NCI-H1417 treated with DMSO at 0.1 percent for 48 hours (cell line): ENCODE measurements at regions not wholly inside any gene's neighbourhood (a gene's known extent, or its start where the extent isn't known, plus 50 kb on each side); places are given as distances from the start of the nearest gene placed in this dataset.

Source experiments
- DNase-seq: peaks from one replicate; lab custom pipeline; 2025; lab: John Stamatoyannopoulos, UW

DNA sequence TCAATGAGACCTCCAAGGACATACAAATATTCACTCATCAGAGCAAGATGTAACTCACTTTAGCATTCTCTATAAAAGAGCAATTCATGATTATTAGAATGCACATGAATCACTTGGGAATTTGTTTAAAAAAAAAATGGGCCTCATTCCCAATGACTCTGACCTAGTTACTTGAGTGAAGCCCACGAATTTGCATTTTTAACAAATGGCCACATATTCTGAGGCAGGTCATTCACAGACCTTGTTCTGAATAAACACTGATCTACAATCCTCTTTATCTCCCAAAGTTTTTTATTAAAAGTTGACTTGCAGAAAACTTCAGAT lies 255.1 kb upstream of the VEGFC start:
- DNase-seq = no peak

DNA sequence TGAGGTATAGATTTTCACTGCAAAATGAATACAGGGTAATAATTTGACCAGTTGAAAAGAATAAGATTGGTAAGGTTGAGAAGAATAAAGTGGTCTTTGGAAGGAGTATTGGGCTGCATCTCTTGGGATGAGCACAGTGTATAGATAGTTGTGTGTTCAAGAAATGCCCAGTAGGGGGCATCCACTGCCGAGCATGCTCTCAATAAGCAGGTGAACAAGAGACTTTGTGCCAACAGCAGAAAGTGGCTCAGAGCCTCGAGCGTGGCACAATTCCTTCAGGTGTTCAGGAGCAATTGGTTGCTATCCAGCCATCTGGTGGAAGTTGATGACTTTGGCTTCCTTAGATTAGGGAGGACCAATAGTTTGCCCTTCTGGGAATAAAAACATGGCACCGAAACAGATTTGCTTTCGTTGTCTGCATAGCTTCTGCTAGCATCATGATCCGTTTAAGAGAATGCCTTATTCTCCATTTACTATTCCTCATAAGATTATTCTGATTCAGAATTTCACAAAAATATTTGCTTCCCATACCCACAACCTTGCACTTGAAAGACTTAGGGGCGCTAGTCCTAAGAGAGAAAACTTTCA lies 258.1 kb upstream of the NEIL3 start:
- no peak for DNase-seq

DNA sequence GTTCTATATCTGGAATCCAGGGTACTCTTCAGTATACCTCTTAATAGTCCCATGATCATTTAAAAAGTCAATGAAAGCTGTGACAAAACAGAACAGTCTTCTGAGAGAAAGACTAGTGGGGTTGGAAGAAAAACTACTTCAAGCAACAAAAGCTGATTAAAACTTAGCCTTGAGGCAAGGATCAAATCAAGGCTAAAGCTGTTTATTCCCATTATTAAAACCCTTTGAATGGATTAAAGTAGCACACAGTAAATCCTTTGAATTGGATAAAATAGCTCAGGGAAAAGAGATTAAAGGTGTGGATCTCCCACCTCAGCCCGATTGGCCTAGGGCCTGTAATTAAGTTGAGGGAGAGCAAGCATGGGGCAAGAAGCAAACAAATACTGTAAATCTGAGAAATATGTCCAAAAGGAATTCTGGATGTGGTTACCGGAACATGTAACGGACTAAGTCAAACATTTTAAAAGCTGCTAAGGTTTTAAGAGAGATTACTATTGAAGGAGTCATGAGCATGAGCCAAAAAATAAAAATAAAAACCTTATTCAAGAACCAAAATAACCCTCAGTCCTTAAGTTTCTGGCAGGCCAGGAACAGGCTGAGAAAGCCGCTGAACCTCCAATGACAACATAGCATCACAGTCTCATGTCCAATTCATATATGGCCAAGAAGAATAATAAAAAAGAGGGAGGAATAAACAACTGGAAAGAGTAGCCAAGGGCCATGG lies 257.3 kb upstream of the NEIL3 start:
- DNase-seq = no peak

DNA sequence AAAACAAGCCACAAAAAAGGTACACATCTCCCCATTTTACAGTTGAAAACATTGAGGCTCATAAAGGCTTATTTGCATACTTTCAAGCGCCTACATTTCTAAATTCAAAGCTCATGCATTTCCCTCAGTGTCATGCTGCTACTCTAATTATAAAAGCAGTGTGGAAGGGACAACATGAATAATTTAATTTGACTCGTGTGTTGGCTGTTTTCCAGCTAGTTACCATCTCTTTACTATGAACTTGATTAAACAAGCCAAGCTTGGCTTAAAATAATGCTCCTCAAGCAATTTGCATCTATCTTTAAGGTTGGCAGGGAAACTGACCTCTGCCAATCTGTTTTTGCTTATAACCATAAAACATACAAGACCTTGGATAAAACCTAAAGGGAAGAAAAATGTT lies 252.5 kb upstream of the NEIL3 start:
- no peak for DNase-seq

DNA sequence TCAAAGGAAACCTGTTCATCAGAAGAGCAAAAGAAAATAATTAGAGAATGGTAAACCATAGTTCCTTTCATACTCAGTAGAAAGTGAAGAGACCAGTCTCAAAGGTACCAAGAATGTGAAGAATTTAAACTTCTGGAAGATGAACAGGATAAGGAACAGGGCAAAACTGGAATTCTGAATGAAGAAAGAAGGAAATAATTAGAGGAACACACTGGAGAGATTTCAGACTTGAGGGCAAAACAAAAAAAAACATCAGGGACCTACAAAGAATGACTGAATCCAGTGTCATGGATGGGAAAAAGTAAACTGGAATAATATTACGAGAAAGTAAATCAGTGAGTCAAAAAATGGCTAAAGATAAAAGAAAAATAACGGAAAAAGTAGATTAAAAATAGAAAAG lies 245.6 kb upstream of the NEIL3 start:
- no peak for DNase-seq

DNA sequence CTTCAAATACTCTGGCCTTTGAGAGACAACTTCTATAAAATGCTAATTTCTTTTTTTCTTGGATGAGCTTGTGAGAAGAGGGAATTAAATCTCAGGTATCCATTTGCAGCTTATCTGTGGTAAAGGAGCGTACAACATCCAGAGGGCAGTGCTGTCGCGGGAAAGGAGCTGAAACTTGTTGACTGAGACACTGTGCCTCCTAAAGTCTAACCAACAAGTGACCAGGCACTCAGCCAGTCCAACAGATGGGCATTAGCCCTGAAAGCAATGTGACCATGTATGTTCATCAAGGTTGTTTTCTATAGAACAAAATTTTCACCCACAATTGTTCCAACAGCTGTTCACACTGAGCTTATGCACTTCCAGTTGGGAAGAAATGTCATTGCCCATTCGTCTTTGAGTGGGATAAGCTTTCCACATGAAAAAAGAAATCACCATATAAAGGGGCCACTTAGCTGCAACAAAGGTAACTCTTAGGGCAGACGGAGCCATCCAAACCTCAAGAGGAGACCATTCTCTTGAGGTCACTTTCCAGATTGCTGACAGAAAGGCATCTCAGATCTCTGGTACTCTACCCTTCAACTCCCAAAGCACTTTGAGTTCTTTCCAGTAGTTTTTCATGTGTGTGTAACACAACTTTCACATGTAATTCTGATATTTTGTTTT lies 244.8 kb upstream of the NEIL3 start:
- DNase-seq = no peak

DNA sequence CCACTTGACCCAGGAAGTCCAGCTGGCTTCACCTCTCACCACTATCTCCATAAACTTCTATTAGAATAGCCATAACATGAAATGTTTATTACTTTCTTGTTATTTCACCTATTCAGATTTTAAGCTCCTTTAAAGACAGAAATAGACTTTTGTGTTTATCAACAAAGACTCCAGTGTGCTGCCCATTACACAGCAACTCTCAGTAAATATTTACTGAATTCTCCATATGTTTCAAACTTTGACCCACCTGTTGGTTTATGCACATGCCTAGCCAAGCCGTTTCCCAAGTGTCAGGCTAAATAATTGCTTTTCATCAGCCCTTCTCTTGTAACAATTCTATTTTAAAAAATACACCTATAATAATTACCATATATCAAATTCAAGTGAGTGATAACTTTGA lies 242.9 kb upstream of the NEIL3 start:
- no peak for DNase-seq

DNA sequence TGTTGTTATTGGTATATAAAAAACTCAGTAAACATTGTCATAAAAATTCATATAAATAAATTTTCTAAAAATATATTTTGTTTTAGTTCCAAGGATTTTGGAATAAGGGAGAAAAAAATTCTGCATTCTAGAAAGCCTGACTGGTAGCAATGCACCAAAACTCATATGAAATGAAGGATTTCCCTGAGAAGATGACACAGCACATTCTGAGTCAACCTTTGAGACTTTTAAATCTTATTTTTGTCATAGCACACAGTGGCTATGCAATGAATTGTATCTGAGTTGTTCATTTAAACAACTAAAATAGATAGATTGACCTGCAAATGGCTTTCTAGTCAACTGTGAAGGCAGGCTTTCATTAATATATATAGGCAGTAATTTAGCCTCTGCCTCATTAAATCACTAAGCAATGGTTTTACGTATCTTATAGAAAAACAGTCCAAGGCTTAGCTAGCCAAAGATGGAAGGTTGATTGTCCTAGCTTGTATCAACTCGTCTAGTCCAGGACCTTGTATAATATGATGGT lies 239.1 kb upstream of the NEIL3 start:
- no peak for DNase-seq

DNA sequence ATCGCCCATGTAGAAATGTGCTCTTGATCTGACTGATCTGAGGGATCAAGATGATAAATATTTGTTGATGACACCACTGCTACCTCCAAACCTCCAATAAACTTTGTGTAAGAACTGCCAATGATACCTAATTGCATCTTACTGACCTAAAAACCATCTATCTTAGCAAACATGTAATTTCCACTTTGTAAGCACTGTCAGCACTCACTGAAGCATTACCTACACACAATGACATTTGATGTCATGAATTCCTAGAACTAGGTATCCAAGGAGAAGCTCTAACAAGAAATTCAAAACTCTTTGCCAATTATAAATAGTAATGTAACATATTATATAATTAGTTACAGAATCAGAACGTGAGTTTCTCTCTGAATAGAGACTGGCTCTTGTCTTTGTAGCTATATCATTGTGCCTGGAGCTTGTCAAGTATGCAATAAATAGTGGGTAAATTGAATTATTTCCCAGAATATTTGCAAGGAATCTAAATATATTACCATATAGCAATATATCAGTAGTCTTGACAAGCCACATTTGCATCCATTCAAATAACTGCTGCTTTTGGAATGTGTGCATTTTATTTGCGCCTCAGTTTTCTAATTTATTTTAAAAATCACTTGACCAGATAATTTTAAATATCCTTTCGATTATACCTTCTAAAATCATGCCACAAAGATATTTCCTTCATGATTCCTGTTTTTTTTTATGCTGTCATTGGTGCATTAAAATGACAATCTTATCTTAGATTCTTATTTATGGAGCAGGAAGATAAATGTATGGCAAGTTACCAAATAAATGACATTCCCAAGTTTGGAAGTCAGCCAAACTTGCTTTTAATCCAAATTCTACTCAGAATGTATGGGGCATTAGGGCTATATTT lies 232.3 kb upstream of the NEIL3 start:
- no peak for DNase-seq

DNA sequence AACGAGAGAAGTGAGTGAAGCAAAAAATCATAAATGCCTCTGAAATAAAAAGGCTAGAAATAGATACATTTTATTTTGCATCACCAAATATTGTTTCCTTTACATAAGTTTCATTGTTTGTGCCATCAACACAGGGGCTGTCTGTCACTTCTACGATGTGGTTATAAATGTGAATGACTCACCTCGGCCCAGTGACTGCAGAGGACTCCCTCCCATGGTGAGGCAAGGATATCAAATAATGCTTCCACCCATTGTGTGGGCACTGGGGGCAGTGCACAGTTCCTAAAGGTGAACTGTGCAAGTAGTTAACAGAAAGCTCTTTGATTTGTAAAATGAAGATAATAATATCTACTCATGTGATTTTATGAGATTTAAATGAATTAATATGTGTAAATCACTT lies 230.3 kb upstream of the NEIL3 start:
- DNase-seq = no peak

DNA sequence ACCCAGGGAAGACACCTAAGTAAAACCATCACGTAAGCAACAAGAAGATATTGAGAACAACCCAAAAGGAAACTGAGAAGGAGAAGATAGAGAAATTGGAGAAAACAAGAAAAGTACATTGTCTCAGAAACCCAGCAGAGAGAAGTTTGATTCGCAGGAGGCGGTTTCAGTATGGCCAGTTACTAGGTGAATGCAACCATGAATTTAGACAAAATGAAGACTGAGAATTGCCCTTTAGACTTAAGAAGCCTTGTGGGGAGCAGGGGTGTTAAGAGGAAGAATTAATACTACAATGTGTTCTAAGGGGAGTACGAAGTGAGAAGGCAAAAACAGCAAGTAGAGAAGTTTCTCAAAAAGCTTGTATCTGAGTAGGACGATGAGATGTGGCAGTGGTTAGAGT lies 229.3 kb upstream of the NEIL3 start:
- no peak for DNase-seq

DNA sequence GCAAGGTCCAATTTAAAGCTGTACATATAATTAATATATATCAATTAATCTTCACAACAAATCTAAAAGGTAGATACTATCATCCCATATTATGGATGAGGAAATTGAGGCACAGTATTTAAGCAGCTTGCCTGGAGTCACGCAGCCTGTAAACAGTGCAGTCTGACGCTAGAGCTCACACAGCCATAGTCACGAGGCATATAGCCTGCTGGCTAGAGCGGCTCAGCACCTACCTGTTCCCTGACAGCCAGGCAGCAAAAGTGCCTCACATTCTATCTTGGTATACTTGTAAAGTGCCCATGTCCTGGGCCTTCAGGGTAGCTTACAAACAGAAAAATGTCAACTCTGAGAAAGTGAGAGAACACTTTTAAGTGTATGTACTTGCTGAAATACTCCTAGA lies 222.6 kb upstream of the NEIL3 start:
- no peak for DNase-seq

DNA sequence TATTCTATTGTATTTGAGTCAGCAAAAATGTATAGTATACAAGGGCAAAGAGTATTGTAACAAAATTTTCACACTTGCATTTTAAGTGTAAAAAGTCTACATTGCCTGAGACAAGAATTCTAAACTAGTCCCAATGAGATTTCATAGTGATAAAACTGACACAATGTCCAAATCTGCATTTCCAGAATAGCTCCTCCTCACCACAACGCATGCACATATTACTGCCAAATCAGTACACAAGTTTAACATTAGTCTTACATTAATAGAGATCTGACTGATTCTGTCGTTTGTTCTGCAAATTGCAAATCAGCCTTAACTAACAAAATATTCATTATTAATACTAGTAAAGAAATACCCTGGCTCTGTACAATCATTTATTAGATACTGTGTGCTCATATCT lies 222.2 kb upstream of the NEIL3 start:
- no peak for DNase-seq

DNA sequence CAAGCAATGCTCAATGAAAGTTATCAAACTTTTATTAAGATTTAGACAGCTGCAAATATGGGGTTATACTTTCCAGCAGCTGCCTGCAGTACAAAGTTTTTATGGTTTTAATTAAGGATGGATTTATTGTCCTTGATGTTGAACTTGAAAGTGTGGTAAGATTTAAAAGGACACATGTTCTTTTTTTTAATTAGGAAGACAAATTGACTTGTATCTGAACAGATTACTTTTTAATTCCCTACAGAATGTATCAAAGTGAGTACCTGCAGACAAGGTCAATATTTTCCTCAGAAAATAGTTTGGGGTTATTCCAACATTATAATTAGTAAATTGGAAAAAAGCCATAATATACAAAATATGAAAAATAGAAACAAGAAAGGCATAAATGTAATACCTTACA lies 218.2 kb upstream of the NEIL3 start:
- DNase-seq = no peak

DNA sequence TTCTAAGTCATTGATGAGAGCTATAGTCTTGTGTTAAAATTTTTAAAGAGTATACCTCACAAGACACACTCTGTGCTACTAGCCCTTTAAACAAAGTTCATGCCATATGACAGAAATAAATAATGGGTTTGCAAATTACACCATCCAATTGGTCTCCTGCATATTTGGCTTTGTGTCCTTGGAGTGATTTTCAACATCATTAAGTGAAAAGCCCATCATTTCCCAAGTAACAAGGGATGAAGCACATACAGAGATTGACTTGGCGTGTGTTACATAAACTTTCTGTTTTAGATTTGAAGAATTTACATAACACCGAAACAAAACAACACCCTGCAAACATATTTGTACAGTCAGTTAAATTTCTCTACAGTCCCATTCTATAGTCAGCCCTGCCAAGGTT lies 216.9 kb upstream of the NEIL3 start:
- DNase-seq = no peak

DNA sequence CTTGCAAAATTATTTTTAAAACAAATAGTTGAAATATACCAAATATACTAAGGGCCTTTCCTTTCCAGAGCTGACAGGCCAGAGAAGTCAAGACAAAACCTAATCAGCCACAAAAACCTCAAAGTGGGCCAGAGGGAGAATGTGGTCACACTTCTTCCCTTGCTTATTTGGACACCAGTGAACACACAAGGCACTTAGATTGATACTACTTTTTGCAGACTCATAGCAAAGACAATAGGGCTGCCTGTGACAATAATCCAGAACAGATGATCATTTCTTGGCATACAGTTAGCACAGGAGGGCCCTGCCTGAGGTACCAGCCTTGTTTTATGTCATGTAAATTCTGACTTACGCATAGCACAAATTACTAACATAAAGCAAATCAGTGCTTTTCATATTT lies 215.7 kb upstream of the NEIL3 start:
- DNase-seq = no peak

DNA sequence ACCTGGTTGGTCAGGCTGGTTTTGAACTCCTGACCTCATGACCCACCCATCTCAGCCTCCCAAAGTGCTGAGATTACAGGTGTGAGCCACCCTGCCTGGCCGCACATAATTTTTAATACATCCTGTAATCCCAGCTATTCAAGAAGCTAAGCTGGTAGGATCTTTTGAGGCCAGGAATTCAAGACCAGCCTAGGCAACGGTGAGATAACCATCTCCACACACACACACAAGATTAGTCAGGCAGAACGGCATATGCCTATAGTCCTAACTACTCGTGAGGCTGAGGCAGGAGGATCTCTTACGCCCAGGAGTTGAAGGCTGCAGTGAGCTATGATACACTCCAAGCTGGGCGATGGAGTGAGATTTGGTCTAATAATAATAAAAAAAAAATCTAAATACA lies 212.4 kb upstream of the NEIL3 start:
- no peak for DNase-seq

DNA sequence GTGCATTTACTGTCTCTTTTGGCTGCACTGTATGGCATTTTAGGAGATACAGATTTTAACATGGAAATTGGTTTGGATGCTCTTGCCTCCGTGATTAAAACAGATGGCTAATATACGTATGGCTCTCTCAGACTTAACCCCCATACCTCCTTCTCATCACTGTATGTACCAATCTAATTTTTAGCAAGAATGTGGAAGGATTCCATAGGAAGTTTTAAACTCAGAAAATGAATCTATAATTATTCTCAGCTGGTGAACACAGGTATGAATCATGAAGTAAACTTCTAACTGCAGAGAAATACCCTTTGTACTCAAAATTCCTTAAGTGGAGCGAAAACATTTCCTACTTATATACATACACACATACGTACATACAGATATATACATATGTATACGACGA lies 210.5 kb upstream of the NEIL3 start:
- DNase-seq = no peak

DNA sequence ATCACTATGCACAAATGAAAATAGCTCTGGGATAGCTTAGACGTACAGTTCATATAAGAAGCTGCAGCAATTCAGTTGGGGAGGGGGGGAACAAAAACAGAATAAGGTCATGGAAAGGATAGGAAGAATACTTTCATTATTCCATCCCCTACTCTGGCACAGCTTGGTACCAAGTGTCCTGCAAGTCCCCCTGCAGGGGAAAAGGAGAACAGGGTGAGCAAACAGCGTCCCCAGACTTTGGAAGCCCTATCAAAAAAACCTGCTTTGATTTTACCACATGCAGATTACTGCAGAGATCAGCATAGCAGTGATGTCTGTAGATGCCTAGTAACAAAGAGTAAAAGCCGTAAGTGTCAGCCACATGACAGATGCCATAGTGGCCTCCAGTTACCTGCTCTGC lies 209.4 kb upstream of the NEIL3 start:
- DNase-seq = no peak

DNA sequence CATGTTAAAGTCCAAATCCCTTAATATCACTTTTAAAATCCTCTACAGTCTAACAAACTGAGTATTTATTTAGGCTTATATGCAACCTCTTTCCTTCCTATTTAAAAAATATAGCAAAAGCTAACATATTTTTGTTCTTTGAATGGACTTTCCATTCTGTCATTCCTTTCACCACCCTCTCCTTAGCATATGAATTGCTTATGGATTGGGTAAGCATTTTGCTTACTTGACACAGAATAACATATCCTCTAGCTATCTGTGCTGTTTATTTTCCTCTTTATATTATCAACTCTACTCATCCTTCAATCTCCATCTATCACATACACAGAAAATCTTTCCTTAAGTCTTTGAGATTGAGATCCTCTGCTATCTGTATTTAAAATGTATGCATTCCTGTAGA lies 206.1 kb upstream of the NEIL3 start:
- DNase-seq = no peak

DNA sequence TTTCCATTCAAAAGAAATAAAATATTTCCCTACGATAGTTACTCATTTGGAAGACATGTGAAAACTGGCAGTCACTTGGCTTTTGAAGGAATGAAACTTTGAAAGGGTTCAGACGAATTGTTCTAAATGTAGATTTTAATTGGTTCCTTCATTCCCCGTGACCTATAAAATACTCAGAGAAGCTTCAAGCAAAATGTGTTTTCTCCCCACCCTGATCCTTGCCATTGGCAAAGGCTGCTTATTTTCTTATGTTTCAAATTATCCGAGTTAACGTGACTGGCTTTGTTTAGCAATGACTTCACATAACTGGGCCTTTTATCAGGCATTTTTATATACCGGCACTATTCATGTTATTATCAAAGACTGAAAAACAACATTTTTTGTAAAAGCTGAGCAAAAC lies 204.1 kb upstream of the NEIL3 start:
- DNase-seq = no peak

DNA sequence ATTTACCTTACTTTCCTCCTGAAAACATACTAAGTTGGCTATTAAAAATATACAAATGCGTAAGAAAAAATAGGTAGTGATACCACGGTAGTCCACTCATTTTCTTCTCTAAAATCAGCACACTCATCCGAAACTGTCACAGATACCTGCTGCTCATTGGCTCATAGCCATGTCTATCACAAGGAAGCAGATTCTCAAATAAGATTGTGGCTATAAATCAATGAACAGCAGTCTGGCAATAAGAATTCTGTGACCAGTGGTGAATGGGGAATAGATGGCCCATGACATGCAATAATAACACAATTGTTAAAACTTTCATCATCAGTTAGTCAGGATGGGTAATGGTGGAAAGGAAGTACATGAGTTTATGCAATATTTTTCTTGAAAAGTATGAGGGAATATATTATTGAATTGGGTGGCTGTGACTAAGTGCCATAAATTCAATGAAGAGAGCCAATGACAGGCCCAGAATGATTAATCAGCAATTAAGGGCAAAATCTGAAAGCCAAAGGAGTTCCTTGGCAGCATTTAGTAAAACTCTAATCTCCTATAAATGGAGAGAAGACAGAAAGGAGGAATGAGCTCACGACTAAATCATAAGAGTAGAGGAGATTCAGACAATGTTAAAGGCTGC lies 202.3 kb upstream of the NEIL3 start:
- no peak for DNase-seq
